GM19351 (cell line): ENCODE measurements at regions not wholly inside any gene's neighbourhood (a gene's known extent, or its start where the extent isn't known, plus 50 kb on each side); places are given as distances from the start of the nearest gene placed in this dataset.
"Not testable (repeated sequence)": the region's sequence is repeated elsewhere in the genome, so short reads cannot be mapped to it uniquely, and the experiment has no call there.

Experiments used
- ATAC-seq: cut with Tn5 transposase; IDR thresholded peaks from one replicate; pipeline ENCODE4 v1.9.1; 2021; ENCODE audit warnings: mild to moderate bottlenecking, moderate library complexity; ENCODE audit not compliant: unreplicated experiment

- no peak for ATAC-seq
Observed at GRCh38 chr10:53543410-53543809, 770.8 kb upstream of the MBL2 start.

- ATAC-seq: no peak
Observed at GRCh38 chr10:53537508-53537907, 764.9 kb upstream of the MBL2 start.

- ATAC-seq: no peak
Observed at GRCh38 chr10:53536322-53536721, 763.7 kb upstream of the MBL2 start.

- no peak for ATAC-seq
Observed at GRCh38 chr10:53534428-53534827, 761.8 kb upstream of the MBL2 start.

- no peak for ATAC-seq
Observed at GRCh38 chr10:53528974-53529373, 756.4 kb upstream of the MBL2 start.

- no peak for ATAC-seq
Observed at GRCh38 chr10:53521046-53521445, 748.5 kb upstream of the MBL2 start.

GRCh38 chr10:53508197-53508596, 735.6 kb upstream of the MBL2 start:
- no peak for ATAC-seq

- not testable (repeated sequence) for ATAC-seq
Observed at GRCh38 chr10:53504492-53504891, 731.9 kb upstream of the MBL2 start.

- ATAC-seq: no peak
Observed at GRCh38 chr10:53491774-53492173, 719.2 kb upstream of the MBL2 start.

GRCh38 chr10:53490553-53490952, 718.0 kb upstream of the MBL2 start:
- no peak for ATAC-seq

GRCh38 chr10:53489335-53490182, 717.0 kb upstream of the MBL2 start:
- no peak for ATAC-seq

GRCh38 chr10:53487019-53487983, 714.7 kb upstream of the MBL2 start:
- ATAC-seq: no peak

GRCh38 chr10:53485422-53485821, 712.8 kb upstream of the MBL2 start:
- ATAC-seq: not testable (repeated sequence)

GRCh38 chr10:53479365-53479764, 706.8 kb upstream of the MBL2 start:
- ATAC-seq: no peak

GRCh38 chr10:53477313-53477675, 704.7 kb upstream of the MBL2 start:
- ATAC-seq: no peak

- no peak for ATAC-seq
Observed at GRCh38 chr10:53476650-53477312, 704.2 kb upstream of the MBL2 start.

- ATAC-seq: no peak
Observed at GRCh38 chr10:53469383-53469782, 696.8 kb upstream of the MBL2 start.

- no peak for ATAC-seq
Observed at GRCh38 chr10:53463539-53463938, 691.0 kb upstream of the MBL2 start.

- no peak for ATAC-seq
Observed at GRCh38 chr10:53458007-53458406, 685.4 kb upstream of the MBL2 start.

GRCh38 chr10:53453196-53453595, 680.6 kb upstream of the MBL2 start:
- ATAC-seq: no peak

- no peak for ATAC-seq
Observed at GRCh38 chr10:53447576-53447975, 675.0 kb upstream of the MBL2 start.
